HG03097 (cell line): ENCODE measurements at regions not wholly inside any gene's neighbourhood (a gene's known extent, or its start where the extent isn't known, plus 50 kb on each side); places are given as distances from the start of the nearest gene placed in this dataset.

Source experiments
- ATAC-seq: cut with Tn5 transposase; IDR thresholded peaks from one replicate; pipeline ENCODE4 v1.9.1; 2021; ENCODE audit not compliant: unreplicated experiment, low FRiP score

- ATAC-seq: no peak
Observed at GRCh38 chr5:113792806-113793205, 279.3 kb downstream of the YTHDC2 start.

DNA sequence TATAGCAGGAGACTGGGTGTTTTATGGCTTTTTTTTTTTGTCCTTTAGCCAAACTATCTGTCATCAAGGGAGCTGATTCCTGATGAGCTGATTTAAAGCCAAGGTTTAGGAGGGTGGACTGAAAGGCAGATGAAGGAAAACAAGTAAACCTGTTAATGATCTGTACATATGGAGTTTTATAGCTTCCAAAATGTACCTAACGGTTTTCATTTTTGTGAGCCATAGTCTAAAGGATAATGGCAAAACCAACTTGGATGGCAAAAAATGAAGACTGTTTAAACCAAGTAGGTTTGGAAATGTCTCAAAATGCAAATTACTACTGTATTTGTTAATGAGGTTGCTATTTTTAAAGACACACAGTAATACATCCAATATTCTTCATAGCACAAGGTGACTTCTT is 281.5 kb downstream of the YTHDC2 start:
- ATAC-seq: no peak

DNA sequence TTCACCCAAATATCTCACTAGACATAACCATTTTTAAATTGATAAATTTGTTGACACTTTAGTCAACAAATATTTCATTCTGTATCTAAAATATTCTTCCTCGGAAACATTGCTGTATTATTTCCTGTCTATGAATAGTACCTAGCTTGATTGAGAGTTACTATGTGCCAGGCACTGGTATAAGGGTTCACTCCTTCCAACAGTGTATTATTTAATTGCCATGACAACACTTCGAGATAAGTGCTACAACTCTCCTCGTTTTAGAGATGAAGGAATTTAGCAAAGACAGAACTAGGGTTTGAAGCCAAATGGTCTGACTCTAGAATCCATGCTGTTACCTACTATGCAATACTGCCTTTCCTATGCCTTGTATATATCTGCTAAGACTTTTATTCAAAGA is 287.2 kb downstream of the YTHDC2 start:
- no peak for ATAC-seq

- no peak for ATAC-seq
Observed at GRCh38 chr5:113804264-113804663, 290.8 kb downstream of the YTHDC2 start.

GRCh38 chr5:113804943-113805342 is 291.4 kb downstream of the YTHDC2 start:
- no peak for ATAC-seq

DNA sequence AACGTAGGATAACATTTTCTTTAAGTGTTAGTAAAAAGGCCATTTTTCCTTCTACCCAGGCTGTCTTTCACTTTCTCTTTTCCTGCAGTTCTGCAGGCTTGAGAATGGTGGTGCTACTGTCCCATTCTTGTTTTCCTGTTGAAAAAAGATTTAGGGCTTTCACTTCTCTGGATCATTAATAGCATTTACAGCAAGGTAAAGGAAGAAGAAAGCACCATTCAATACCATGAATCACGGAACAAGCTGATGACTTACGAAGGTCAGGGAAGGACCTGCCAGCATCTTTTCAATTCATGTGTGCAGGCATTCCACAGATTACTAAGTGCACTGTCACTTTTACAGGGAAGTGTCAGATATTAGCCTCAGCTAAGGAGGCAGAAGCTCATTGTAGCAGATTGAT is 292.8 kb downstream of the YTHDC2 start:
- no peak for ATAC-seq

DNA sequence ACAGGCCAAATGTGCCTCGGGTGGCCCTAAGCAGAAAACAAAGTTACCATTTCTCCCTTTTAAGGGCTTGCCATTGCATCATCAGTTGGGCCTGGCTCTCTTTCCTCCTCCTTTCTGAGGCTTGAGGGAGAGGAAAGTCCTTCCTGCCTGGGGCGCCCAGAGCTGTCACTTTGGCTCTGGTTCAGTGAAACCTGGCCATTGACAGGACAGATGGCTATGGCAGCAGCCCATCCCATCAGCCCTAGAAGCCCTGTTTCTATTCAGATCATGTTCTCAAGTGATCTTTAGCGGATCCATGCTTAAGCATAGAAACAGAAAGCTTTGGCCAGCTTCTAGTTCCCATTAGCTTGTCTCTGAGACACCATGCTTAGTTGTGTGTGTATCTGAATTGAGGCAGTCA is 293.4 kb downstream of the YTHDC2 start:
- no peak for ATAC-seq

DNA sequence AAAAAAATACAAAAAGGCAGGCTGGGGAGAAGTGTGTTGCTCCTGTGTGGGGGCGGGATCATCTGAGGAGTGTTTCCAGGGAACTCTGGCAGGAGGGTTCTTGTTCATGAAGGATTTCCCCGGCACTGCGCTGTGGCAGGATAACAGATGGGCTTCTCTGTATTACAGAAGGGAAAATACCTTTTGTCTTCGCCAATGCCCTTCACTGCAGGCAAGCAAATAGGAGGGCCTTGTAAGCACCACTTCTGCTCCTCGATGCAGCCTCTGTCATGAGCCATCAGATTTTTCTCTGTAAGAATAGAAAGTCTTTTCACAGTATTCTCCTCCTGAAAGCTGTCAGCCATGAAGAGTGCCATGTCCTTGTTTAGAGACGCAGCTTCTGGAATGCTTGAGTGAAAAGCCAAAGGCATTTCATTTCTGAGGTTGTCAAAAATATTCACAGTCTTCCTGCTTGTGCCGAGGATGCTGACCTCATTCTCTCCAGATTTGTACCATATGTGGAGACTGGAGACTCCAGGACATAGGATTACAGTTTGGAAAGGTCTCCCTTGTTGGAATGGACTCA is 294.0 kb downstream of the YTHDC2 start:
- ATAC-seq: no peak

- no peak for ATAC-seq
Observed at GRCh38 chr5:113808956-113809355, 295.5 kb downstream of the YTHDC2 start.

DNA sequence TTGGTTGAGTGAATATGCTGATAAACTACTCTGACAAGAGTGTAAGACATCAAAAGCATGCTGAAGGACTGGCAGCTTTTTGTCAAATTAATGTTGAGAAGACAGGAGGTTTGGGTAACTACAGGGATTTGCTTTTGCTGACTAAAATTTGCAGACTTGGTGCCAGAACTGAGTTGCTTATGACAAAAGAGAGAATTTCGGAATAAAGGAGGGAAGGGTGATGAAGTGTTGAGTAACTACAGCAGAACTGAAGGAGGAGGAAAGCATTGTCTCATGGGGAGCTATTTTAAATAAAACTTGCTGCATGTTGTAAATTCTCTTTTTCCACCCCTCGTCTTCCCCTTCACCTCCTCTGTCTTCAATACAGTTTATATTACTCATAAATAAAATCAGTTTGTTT is 296.1 kb downstream of the YTHDC2 start:
- ATAC-seq: no peak

GRCh38 chr5:113813466-113813865 is 300.0 kb downstream of the YTHDC2 start:
- no peak for ATAC-seq

DNA sequence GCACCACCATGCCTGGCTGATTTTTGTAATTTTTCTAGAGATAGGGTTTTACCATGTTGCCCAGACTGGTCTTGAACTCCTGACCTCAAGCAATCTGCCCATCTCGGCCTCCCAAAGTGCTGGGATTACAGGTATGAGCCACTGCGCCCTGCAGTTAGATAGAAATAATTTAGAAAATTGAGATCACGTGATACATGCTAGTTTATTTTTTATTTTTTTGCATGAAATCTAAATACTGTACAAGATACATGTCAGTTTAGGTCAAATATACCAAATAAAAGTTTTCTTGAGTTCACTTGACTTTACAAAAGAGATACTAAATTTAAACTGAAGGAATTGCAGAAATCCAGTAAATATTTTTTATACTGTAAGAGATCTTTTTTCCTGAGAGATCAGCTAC is 304.2 kb downstream of the YTHDC2 start:
- ATAC-seq: no peak

DNA sequence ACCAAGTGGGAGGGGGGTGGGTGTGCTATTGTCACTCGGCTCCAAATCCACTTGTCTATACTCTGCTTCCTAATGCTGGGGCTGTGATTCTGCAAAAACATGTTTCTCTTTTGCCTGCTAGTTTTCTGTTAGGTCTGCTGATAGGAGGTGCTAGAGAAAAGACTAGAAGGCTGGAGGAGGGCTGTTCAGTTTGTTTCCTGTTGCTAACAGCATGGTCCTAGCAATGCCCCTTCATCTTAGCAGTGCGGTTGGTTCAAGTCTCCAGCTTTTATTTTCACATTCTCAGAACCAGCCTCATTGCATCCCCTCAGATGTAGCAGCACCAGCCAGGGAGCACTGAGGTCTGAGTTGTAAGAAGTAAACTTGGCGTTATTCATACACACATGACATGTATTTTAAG is 310.2 kb downstream of the YTHDC2 start:
- ATAC-seq: no peak

DNA sequence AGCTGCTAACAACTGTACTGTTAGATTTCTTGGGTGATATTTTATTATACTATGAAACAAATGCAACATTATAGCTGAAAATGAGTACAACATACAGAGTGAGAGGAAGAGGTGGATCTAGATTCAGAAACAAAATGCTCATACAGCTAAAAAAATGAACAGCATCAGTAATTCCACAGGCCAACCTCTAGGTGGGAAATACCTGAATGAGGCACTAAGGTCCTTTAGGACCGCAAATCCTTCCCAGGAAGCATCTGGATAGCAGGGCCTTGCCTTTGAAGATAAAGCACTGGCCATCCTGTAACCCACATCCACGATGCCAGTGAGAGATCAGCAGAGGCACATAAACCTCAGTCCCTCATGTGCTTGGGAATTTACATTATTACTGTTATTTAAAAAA is 310.8 kb downstream of the YTHDC2 start:
- ATAC-seq: no peak

DNA sequence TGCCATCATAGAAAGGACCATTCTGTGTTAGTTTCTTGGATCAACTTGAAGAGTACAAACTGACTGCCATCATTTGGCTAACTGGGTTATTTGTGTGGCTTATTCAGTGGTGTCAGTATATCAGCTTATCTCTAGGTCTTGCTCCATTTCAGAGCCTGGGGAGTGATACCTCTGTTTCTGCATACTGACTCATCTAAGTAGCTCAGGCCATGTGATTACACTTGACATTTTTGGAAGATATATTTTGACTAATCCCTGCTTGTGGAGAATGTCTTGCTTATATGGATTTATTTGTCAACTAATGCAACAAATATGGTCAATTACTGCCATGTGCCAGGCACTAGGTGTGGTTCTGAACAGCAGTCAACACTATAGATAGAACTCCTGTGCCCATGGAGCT is 311.7 kb downstream of the YTHDC2 start:
- no peak for ATAC-seq

- no peak for ATAC-seq
Observed at GRCh38 chr5:113846941-113847340, 333.4 kb downstream of the YTHDC2 start.

DNA sequence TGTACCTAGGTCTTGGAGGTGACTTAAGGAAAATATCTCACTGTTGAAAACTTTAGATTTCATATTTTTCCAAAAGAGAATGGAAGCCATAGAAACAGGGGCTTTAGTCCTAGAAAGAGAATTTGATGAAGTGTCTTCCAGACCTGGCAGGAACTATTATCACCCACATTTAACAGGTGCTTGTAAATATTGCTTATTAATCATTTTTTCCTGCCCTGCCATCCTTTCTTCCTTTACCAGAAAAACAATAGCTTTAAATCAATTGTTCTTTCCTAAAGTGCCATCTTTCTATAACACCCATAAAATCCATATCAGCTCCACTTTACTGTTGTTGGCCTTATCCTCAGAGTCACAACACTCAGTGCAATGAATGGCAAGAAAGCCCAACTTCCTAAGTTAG is 350.9 kb downstream of the YTHDC2 start:
- no peak for ATAC-seq

GRCh38 chr5:113866763-113867162 is 353.3 kb downstream of the YTHDC2 start:
- no peak for ATAC-seq

GRCh38 chr5:113869611-113870010 is 356.1 kb downstream of the YTHDC2 start:
- no peak for ATAC-seq

GRCh38 chr5:113871972-113872371 is 358.5 kb downstream of the YTHDC2 start:
- no peak for ATAC-seq

DNA sequence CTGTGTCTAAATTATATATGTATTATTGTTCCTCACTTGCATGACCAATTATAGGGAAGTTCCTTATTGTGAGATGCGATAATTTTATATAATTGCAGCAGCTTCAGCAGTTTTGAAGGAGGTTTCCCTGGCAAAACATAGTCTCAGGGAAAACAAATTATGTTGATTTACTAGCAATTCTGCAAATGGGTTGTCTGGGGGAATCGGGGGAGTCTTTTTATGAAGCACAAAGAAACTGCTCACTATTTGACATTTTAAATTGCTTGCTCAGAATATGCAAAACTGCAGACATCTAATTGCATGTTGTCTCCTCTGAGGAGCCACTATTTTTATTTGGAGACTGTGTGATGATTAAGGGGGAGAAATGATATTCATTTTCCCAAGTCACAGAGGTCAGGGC is 361.6 kb downstream of the YTHDC2 start:
- ATAC-seq: no peak

GRCh38 chr5:113891491-113891890 is 378.0 kb downstream of the YTHDC2 start:
- ATAC-seq: no peak

- no peak for ATAC-seq
Observed at GRCh38 chr5:113896789-113897188, 383.3 kb downstream of the YTHDC2 start.
